8988T (cell line): ENCODE measurements at regions not wholly inside any gene's neighbourhood (a gene's known extent, or its start where the extent isn't known, plus 50 kb on each side); places are given as distances from the start of the nearest gene placed in this dataset.

Experiments used
- DNase-seq: peaks from one replicate; pipeline ENCODE4 v3.0.0; 2011

- no peak for DNase-seq
These were observed 264.0 kb downstream of the ENGASE start for GRCh38 chr17:79338604-79339003.

GRCh38 chr17:79338152-79338551 is 263.5 kb downstream of the ENGASE start:
- DNase-seq: no peak

DNA sequence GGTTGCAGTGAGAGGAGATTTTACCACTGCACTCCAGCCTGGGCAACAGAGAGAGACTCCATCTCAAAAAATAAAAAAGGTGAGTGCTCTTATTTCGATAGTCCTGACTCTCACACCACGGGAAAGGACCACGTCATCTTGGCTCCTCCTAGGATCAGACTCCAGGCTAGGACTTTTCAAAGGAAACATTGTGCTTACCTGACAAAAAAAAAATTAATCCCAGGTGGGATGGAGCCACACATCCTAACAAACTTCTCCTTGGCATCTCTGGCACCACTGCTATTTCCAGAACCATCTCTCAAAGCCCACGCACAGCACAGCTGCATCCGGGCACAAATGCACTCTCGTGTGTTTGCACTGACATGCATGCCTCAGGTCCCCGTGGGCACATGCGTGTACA is 262.4 kb downstream of the ENGASE start:
- DNase-seq: no peak

DNA sequence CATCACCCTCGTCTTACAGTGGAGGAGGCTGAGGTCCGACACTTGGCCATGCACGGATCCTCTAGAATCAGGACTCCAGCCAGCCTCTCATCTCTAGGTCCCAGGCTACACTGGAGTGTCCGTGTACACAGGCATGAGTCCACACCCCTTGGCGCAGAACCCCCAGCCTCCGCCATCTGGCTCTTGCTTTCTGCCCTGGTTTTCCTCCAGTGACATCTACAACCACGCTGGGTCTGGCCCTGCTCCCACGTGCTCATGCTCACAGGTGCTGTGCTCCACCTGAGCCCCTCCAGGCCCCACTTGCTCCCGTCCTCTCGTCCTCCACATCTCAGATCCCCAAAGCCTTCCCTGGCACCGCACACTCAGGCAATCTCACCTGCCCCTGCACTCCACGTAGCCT is 260.8 kb downstream of the ENGASE start:
- no peak for DNase-seq

DNA sequence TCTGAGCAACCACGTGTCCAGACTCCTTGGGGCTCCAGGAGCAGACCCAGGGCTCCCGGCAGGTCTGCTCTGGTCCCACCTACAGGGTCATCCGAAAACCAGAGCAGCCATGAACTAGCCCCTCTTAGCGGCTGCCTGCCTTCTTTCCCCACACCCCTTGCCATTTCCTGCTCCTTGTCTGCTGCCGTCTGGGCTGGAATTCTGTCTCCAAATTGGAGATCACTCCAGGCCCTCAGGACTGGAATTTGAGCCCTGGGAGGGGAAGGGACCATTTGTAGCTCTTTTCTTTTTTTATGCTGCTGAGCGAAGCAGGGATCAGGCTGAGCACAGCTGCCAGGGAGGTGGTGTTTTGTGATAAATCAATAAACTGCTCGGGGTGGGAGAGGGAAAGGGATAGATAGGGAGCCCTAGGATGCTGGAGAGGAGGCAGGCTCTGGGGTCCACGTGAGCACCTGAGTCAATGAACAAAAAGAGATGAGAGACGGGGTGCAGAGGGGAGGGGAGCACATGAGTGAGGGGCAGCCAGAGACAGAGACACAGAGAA is 257.5 kb downstream of the ENGASE start:
- DNase-seq: no peak

GRCh38 chr17:79331492-79331891 is 256.9 kb downstream of the ENGASE start:
- no peak for DNase-seq

GRCh38 chr17:79330696-79331095 is 256.1 kb downstream of the ENGASE start:
- no peak for DNase-seq

DNA sequence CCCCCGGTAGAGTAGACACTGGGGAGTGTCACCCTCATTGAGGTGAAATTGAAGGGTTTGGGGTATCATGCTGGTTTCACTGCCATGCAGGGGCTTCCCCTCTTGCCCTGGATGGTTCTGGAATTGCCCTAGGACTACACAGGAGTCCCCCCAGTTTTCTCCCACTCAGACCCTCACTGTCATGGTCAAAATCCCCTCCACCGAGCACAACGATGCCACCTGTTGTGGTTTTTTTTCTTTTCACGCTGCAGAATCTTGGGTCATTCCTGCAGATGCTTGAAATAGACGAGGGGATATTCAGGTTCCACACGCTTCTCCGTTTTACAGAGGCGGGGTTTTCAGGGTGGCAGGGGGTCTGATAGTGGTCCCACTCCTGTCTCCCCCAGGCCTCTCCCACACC is 255.6 kb downstream of the ENGASE start:
- no peak for DNase-seq

DNA sequence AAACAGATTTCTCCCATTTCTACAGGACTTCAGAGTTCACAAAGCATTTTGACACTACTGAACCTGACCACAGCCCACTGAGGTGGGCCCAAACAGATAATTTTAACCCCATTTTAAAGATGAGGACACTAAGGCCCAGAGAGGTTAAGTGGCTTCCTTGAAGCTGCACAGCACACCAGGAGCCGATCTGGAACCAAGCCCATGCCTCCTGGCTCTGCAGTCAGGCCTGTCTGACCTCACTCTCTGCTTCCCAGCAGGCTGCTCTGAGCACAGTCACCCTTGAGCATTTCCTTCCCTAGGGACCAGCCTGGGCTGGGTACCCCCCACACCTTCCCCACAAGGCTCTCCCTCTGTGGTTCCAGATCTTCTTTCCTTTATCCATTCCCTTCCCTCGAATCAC is 252.2 kb downstream of the ENGASE start:
- no peak for DNase-seq

- no peak for DNase-seq
These were observed 251.2 kb downstream of the ENGASE start for GRCh38 chr17:79325709-79326430.

DNA sequence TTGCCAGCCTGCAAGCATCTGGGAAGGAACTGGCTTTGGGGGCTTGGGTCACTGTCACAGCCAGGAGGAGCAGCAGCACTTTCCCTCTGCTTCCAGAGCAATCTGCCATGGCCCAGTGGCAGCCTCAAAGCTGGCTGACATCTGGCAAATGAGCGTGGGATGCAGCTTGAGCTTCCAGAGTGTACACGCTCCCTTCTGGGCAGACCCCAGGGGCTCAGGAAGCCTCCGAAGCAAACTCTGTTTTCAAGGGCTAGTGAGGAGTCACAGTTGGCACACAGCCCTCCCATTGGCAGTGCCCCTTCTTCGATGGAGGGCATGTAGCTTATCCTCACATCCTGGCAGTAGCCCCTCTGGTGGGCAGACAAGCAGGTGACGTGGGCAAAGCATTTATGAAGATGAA is 249.6 kb downstream of the ENGASE start:
- no peak for DNase-seq

- no peak for DNase-seq
These were observed 248.9 kb downstream of the ENGASE start for GRCh38 chr17:79323566-79323965.

- DNase-seq: no peak
These were observed 247.8 kb downstream of the ENGASE start for GRCh38 chr17:79322211-79323123.

DNA sequence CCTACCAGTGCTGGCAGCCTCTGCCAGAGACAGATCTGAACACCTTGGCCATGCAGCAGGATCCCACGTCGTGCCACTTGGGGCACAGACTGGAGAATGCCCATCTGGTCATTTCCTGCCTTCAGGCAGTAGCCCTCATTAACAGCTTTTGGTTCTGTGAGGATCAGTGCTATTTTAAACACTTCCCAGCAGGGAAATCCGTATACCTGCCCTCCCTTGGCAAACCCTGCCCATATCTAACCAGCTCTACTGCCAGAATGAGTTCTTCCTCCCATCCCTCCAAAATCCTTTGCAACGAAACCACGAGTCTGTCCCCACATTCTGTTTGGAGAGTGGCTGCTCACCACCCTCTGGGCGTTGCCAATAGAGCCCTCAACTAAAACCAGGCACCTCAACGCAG is 245.7 kb downstream of the ENGASE start:
- DNase-seq: no peak

- DNase-seq: no peak
These were observed 243.3 kb downstream of the ENGASE start for GRCh38 chr17:79317916-79318315.

GRCh38 chr17:79316805-79317204 is 242.2 kb downstream of the ENGASE start:
- DNase-seq: no peak

- DNase-seq: no peak
These were observed 240.9 kb downstream of the ENGASE start for GRCh38 chr17:79315358-79316105.

- DNase-seq: no peak
These were observed 240.2 kb downstream of the ENGASE start for GRCh38 chr17:79314617-79315357.

DNA sequence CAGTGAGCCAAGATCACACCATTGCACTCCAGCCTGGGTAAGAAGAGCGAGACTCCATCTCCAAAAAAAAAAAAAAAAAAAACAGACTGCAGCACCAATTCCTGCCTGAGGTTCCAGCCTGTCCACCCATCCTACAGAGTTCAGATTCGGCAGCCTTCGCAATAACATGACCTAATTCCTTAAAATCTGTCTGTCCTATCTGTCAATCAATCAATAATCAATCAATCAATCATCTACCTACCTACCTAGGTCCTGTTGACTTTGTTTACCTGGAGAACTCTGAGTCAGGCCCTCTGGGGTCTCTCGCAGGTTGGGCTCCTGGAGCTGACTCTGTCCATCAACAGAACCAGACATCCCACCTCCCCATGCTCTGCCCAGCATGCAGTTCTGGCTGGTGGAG is 236.7 kb downstream of the ENGASE start:
- no peak for DNase-seq

- no peak for DNase-seq
These were observed 232.0 kb downstream of the ENGASE start for GRCh38 chr17:79306424-79307318.

DNA sequence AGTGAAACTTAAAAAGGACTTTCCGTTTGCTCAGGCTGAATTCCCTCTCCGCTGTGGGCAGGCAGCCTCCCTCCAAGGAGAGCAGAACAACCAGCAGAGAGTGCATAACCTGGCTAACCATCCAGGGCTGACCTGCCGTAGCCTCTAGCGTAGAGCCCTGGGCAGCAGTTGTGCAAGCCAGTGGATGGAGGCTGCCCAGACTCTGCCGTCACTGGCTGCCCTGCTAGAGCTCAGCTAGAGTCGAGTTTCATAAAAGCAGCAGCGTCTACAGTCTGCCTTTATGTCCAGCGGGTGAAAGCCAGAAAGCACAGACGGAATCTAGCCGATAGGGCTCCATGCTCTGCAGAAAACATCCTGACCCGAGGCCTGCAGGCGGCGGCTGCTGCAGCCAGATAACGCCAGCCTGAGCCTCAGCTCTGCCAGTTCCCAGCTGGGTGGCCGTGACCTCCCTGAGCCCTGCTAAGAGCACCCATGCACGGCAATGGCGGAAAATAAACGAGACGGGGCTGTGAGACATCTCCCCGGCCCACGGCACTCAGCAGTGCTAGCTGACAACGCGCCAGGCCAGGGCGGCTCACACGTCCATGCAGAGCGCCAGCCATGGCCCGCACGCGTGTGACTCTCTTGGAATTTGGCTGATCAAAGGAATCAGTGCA is 231.3 kb downstream of the ENGASE start:
- no peak for DNase-seq
